A673 (cell line): ENCODE measurements at regions not wholly inside any gene's neighbourhood (a gene's known extent, or its start where the extent isn't known, plus 50 kb on each side); places are given as distances from the start of the nearest gene placed in this dataset.

Source experiments
- BruUV-seq: library from RNA; stranded (reverse); fragments of 400-500 nt; replicated peaks from 2 replicates; lab custom pipeline; 2021; lab: Mats Ljungman, UMichigan
- CTCF ChIA-PET: fragments of 300-600 bp; sonication (Branson Sonifier 250); formaldehyde crosslinking; loops from one replicate; lab custom pipeline; 2022; ENCODE audit warnings: antibody characterized with exemption; lab: Charles Lee
- POLR2A ChIA-PET: fragments of 300-600 bp; sonication (Branson Sonifier 250); formaldehyde crosslinking; loops from one replicate; lab custom pipeline; 2022; ENCODE audit warnings: antibody characterized with exemption; ENCODE audit not compliant: low non-redundant PET; lab: Charles Lee
- DNase-seq: peaks from one replicate; pipeline ENCODE4 v3.0.0-alpha.2; 2015; ENCODE audit warnings: low spot score
- H3K27ac ChIP-seq: fragments of 200-600 bp; sonication (generic); 2 replicates; pipeline ENCODE4 v1.5.1; 2016; ENCODE audit warnings: mixed run types, low read depth, mild to moderate bottlenecking, mixed read lengths, antibody characterized with exemption, low read length; ENCODE audit not compliant: poor library complexity, severe bottlenecking
- H3K27me3 ChIP-seq: fragments of 200-600 bp; sonication (generic); replicated peaks from 2 replicates; pipeline ENCODE4 v1.6.1; 2017; ENCODE audit warnings: mixed run types, low read depth, mild to moderate bottlenecking, mixed read lengths, antibody characterized with exemption, low read length; ENCODE audit not compliant: insufficient read depth, poor library complexity
- H3K36me3 ChIP-seq: fragments of 200-600 bp; sonication (generic); 2 replicates; pipeline ENCODE4 v1.6.1; 2016; ENCODE audit warnings: mixed run types, mild to moderate bottlenecking, mixed read lengths, antibody characterized with exemption, low read length; ENCODE audit not compliant: insufficient read depth, poor library complexity, severe bottlenecking
- H3K4me1 ChIP-seq: fragments of 200-600 bp; sonication (generic); 2 replicates; pipeline ENCODE4 v1.6.1; 2017; ENCODE audit warnings: mixed run types, mild to moderate bottlenecking, mixed read lengths, antibody characterized with exemption, low read length; ENCODE audit not compliant: insufficient read depth, poor library complexity, severe bottlenecking
- H3K4me3 ChIP-seq: fragments of 200-600 bp; sonication (generic); 2 replicates; pipeline ENCODE4 v1.5.1; 2016; ENCODE audit warnings: low read depth, mixed run types, mild to moderate bottlenecking, mixed read lengths, low read length; ENCODE audit not compliant: poor library complexity, severe bottlenecking
- H3K9me3 ChIP-seq: fragments of 200-600 bp; sonication (generic); 2 replicates; pipeline ENCODE4 v1.6.1; 2016; ENCODE audit warnings: mixed run types, low read depth, mild to moderate bottlenecking, mixed read lengths, antibody characterized with exemption, low read length; ENCODE audit not compliant: poor library complexity, severe bottlenecking
- CTCF ChIP-seq: fragments of 300-800, 200-600 bp; sonication (generic); conservative IDR thresholded peaks from 2 replicates; pipeline ENCODE4 v1.5.1; 2017; ENCODE audit warnings: low read depth, mild to moderate bottlenecking, antibody characterized with exemption, low read length, moderate library complexity, mixed read lengths
- EZH2 ChIP-seq: fragments of 200-600 bp; sonication (generic); IDR thresholded peaks from 2 replicates; pipeline ENCODE4 v1.6.1; 2017; ENCODE audit warnings: borderline replicate concordance, low read depth, mild to moderate bottlenecking, mixed read lengths, antibody characterized with exemption, low read length; ENCODE audit not compliant: poor library complexity, severe bottlenecking
- intact Hi-C: fragments of 100-400 bp; cut with micrococcal nuclease; formaldehyde crosslinking; loops from one replicate; pipeline ENCODE4 v1.10.0; 2022; ENCODE audit not compliant: unreplicated experiment

- H3K27ac ChIP-seq = no peak overlapping the region
- ChIA-PET CTCF (no interaction called here), POLR2A (no interaction called here)
- no peak for DNase-seq
- peaks cover 7% of the 10 kb centered on the region for H3K9me3 ChIP-seq
- H3K27me3 ChIP-seq = no peaks in the 10 kb centered on the region
- no peak overlapping the region for H3K4me3 ChIP-seq
- H3K36me3 ChIP-seq = no peaks in the 10 kb centered on the region
- BruUV-seq = no TSS peak
- no peaks in the 10 kb centered on the region for H3K4me1 ChIP-seq
- intact Hi-C loops = no loop called here
- TF ChIP-seq EZH2 = no peak
- no peak for TF ChIP-seq CTCF
Observed at GRCh38 chr3:135393898-135394525, 571.5 kb upstream of the PPP2R3A start.

GRCh38 chr3:135412475-135412874 lies 553.1 kb upstream of the PPP2R3A start:
- H3K4me3 ChIP-seq = no peak overlapping the region
- TF ChIP-seq EZH2 = no peak
- no peak for TF ChIP-seq CTCF
- ChIA-PET CTCF (no interaction called here), POLR2A (no interaction called here)
- BruUV-seq = no TSS peak
- no peaks in the 10 kb centered on the region for H3K4me1 ChIP-seq
- H3K27ac ChIP-seq = no peak overlapping the region
- H3K27me3 ChIP-seq = no peaks in the 10 kb centered on the region
- DNase-seq = no peak
- H3K9me3 ChIP-seq = no peaks in the 10 kb centered on the region
- no peaks in the 10 kb centered on the region for H3K36me3 ChIP-seq
- intact Hi-C loops = no loop called here

- TF ChIP-seq EZH2 = no peak
- TF ChIP-seq CTCF = no peak
- intact Hi-C loops = no loop called here
- Histone ChIP-seq H3K27ac (no peak overlapping the region), H3K4me1 (no peaks in the 10 kb centered on the region), H3K4me3 (no peak overlapping the region), H3K27me3 (no peaks in the 10 kb centered on the region), H3K9me3 (no peaks in the 10 kb centered on the region), H3K36me3 (no peaks in the 10 kb centered on the region)
- no TSS peak for BruUV-seq
- no peak for DNase-seq
- POLR2A ChIA-PET = no interaction called here
- CTCF ChIA-PET = no interaction called here
Observed at GRCh38 chr3:135416182-135416581, 549.3 kb upstream of the PPP2R3A start.
